ENCODE measurements at regions not wholly inside any gene's neighbourhood (a gene's known extent, or its start where the extent isn't known, plus 50 kb on each side); places are given as distances from the start of the nearest gene placed in this dataset.

DNA sequence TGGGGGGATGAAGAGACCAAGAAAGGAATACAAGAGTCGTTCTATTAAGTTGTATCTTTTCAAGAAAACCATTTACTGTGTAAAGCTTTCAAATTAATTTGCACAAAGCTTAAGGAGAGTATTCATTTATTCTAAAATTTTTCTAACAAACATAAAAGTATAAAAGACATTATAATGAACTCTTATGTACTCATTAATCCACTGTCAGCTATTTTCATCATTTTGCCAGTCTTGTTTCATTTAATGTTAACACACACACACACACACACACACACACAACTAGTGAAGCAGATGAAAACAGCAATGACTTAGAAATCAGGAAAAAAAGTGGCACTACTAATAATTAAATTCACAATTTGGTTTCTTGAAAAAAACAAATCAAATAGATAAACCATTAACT, 176.7 kb downstream of the TLE1 start:
- no peak overlapping the region for H3K27ac ChIP-seq (ENCODE audit: control insufficient read depth, insufficient read depth)
- no peak overlapping the region for H3K4me3 ChIP-seq
- no peaks in the 10 kb centered on the region for H3K4me1 ChIP-seq (ENCODE audit: control insufficient read depth, insufficient read depth, low read length)
- intact Hi-C loops (cut with micrococcal nuclease; ENCODE audit: unreplicated experiment) (no loop called here), in situ Hi-C loops (cut with MboI) (no loop called here)
- WGBS (ENCODE audit: insufficient coverage, insufficient replicate concordance, low lambda C conversion rate, missing lambda C conversion rate), result 11% methylated on average over 1 of the region's 1 CpG
- TF ChIP-seq ETV6 (conservative IDR thresholded peaks at IDR 0.05 in 1 of 2, IDR thresholded peaks at IDR 0.05 in 1 of 2; ENCODE audit: borderline replicate concordance in 1 of 2, low read depth in 1 of 2) (no peak), ZNF207 (IDR thresholded peaks at IDR 0.05; ENCODE audit: borderline replicate concordance) (no peak), SIN3A (IDR thresholded peaks at IDR 0.05; ENCODE audit: low read depth, low read length) (no peak)
- TF ChIP-seq, protein P1, sequence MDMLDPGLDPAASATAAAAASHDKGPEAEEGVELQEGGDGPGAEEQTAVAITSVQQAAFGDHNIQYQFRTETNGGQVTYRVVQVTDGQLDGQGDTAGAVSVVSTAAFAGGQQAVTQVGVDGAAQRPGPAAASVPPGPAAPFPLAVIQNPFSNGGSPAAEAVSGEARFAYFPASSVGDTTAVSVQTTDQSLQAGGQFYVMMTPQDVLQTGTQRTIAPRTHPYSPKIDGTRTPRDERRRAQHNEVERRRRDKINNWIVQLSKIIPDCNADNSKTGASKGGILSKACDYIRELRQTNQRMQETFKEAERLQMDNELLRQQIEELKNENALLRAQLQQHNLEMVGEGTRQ (IDR thresholded peaks at IDR 0.05; ENCODE audit: borderline replicate concordance, low read depth, low read length), result no peak
- H4K20me1 ChIP-seq (ENCODE audit: control insufficient read depth, insufficient read depth), result no peaks in the 10 kb centered on the region
- no peaks in the 10 kb centered on the region; the same call in 2 of the 3 replicates for H3K9me3 ChIP-seq (replicated peaks; ENCODE audit: control insufficient read depth, insufficient read depth, low read length)
- POLR2A ChIA-PET, result no interaction called here
- no peak overlapping the region for H3K4me2 ChIP-seq (ENCODE audit: control insufficient read depth, insufficient read depth)
- ATAC-seq (no peak), DNase-seq (ENCODE audit: low read depth, low spot score) (no peak), FAIRE-seq (no peak)
- H3K79me2 ChIP-seq (ENCODE audit: control insufficient read depth, insufficient read depth, low read length), result no peaks in the 10 kb centered on the region
- no peak overlapping the region for H3K9ac ChIP-seq (ENCODE audit: control insufficient read depth, insufficient read depth, low read length)
- CTCF ChIA-PET, result no interaction called here
- H2AFZ ChIP-seq (ENCODE audit: control insufficient read depth, low read depth, low read length), result no peak overlapping the region
- BruUV-seq (replicated peaks), result no TSS peak
- H3K36me3 ChIP-seq (ENCODE audit: control insufficient read depth in 2 of 2, insufficient read depth in 2 of 2, low read length in 1 of 2), result no peaks in the 10 kb centered on the region
- no peaks in the 10 kb centered on the region for H3K27me3 ChIP-seq (replicated peaks in 1 of 2; ENCODE audit: control insufficient read depth in 2 of 2, insufficient read depth in 2 of 2, low read length in 1 of 2)
- SMC1A ChIA-PET (ENCODE audit: uncharacterized antibody, unreplicated experiment), result no interaction called here
- RAD21 ChIA-PET (ENCODE audit: unreplicated experiment), result no interaction called here

DNA sequence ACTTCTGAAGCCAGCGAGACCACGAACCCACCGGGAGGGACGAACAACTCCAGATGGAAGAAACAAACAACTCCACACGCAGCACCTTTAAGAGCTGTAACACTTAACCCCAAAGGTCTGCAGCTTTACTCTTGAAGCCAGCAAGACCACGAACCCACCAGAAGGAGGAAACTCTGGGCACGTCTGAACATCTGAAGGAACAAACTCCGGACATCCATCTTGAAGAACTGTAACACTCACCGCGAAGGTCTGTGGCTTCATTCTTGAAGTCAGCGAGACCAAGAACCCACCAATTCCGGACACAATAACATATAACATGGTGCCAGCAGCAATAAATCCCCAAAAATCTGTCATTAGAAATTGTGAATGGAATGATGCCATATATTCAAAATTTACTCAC, 180.9 kb downstream of the TLE1 start:
- CTCF ChIA-PET, result no interaction called here
- in situ Hi-C loops (cut with MboI), result no loop called here
- TF ChIP-seq, protein P2, sequence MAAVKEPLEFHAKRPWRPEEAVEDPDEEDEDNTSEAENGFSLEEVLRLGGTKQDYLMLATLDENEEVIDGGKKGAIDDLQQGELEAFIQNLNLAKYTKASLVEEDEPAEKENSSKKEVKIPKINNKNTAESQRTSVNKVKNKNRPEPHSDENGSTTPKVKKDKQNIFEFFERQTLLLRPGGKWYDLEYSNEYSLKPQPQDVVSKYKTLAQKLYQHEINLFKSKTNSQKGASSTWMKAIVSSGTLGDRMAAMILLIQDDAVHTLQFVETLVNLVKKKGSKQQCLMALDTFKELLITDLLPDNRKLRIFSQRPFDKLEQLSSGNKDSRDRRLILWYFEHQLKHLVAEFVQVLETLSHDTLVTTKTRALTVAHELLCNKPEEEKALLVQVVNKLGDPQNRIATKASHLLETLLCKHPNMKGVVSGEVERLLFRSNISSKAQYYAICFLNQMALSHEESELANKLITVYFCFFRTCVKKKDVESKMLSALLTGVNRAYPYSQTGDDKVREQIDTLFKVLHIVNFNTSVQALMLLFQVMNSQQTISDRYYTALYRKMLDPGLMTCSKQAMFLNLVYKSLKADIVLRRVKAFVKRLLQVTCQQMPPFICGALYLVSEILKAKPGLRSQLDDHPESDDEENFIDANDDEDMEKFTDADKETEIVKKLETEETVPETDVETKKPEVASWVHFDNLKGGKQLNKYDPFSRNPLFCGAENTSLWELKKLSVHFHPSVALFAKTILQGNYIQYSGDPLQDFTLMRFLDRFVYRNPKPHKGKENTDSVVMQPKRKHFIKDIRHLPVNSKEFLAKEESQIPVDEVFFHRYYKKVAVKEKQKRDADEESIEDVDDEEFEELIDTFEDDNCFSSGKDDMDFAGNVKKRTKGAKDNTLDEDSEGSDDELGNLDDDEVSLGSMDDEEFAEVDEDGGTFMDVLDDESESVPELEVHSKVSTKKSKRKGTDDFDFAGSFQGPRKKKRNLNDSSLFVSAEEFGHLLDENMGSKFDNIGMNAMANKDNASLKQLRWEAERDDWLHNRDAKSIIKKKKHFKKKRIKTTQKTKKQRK (IDR thresholded peaks at IDR 0.05; ENCODE audit: low read depth, low read length), result no peak
- TF ChIP-seq, protein P3, sequence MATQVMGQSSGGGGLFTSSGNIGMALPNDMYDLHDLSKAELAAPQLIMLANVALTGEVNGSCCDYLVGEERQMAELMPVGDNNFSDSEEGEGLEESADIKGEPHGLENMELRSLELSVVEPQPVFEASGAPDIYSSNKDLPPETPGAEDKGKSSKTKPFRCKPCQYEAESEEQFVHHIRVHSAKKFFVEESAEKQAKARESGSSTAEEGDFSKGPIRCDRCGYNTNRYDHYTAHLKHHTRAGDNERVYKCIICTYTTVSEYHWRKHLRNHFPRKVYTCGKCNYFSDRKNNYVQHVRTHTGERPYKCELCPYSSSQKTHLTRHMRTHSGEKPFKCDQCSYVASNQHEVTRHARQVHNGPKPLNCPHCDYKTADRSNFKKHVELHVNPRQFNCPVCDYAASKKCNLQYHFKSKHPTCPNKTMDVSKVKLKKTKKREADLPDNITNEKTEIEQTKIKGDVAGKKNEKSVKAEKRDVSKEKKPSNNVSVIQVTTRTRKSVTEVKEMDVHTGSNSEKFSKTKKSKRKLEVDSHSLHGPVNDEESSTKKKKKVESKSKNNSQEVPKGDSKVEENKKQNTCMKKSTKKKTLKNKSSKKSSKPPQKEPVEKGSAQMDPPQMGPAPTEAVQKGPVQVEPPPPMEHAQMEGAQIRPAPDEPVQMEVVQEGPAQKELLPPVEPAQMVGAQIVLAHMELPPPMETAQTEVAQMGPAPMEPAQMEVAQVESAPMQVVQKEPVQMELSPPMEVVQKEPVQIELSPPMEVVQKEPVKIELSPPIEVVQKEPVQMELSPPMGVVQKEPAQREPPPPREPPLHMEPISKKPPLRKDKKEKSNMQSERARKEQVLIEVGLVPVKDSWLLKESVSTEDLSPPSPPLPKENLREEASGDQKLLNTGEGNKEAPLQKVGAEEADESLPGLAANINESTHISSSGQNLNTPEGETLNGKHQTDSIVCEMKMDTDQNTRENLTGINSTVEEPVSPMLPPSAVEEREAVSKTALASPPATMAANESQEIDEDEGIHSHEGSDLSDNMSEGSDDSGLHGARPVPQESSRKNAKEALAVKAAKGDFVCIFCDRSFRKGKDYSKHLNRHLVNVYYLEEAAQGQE (IDR thresholded peaks at IDR 0.05; ENCODE audit: low read depth, low read length), result no peak
- TF ChIP-seq ESRRA (IDR thresholded peaks at IDR 0.05; ENCODE audit: low read length) (no peak), IRF4 (IDR thresholded peaks at IDR 0.05; ENCODE audit: low read depth, low read length) (no peak), ZNF384 (IDR thresholded peaks at IDR 0.05; ENCODE audit: borderline replicate concordance, low read depth, low read length) (no peak), STAT3 (IDR thresholded peaks at IDR 0.05; ENCODE audit: low read depth, low read length) (no peak), MEF2B (IDR thresholded peaks at IDR 0.05; ENCODE audit: partially characterized antibody, poor library complexity, severe bottlenecking) (no peak)

More for the DNA sequence above, 180.9 kb downstream of the TLE1 start:
- H3K36me3 ChIP-seq (ENCODE audit: control insufficient read depth in 2 of 2, insufficient read depth in 2 of 2, low read length in 1 of 2), result no peaks in the 10 kb centered on the region
- RAD21 ChIA-PET (ENCODE audit: unreplicated experiment), result no interaction called here
- DNase-seq (ENCODE audit: low read depth, low spot score), result no peak
- no peaks in the 10 kb centered on the region for H3K79me2 ChIP-seq (ENCODE audit: control insufficient read depth, insufficient read depth, low read length)
- no peaks in the 10 kb centered on the region; the same call in 2 of the 3 replicates for H3K9me3 ChIP-seq (replicated peaks; ENCODE audit: control insufficient read depth, insufficient read depth, low read length)
- no peaks in the 10 kb centered on the region for H3K4me1 ChIP-seq (ENCODE audit: control insufficient read depth, insufficient read depth, low read length)
- no peaks in the 10 kb centered on the region for H3K27me3 ChIP-seq (replicated peaks in 1 of 2; ENCODE audit: control insufficient read depth in 2 of 2, insufficient read depth in 2 of 2, low read length in 1 of 2)
- POLR2A ChIA-PET, result no interaction called here
- no peaks in the 10 kb centered on the region for H4K20me1 ChIP-seq (ENCODE audit: control insufficient read depth, insufficient read depth)
- SMC1A ChIA-PET (ENCODE audit: uncharacterized antibody, unreplicated experiment), result no interaction called here
- no peak overlapping the region for H3K4me2 ChIP-seq (ENCODE audit: control insufficient read depth, insufficient read depth)
- H3K27ac ChIP-seq (ENCODE audit: control insufficient read depth, insufficient read depth), result no peak overlapping the region
- no peak overlapping the region for H3K4me3 ChIP-seq
- no TSS peak for BruUV-seq (replicated peaks)
- no peak overlapping the region for H3K9ac ChIP-seq (ENCODE audit: control insufficient read depth, insufficient read depth, low read length)
- intact Hi-C loops (cut with micrococcal nuclease; ENCODE audit: unreplicated experiment), result no loop called here
- H2AFZ ChIP-seq (ENCODE audit: control insufficient read depth, low read depth, low read length), result no peak overlapping the region
- 47% methylated on average over 12 of the region's 12 CpGs for WGBS (ENCODE audit: insufficient coverage, insufficient replicate concordance, low lambda C conversion rate, missing lambda C conversion rate)
- FAIRE-seq, result no peak
- no peak for ATAC-seq

All from GM12878 (cell line).